ENCODE measurements at regions not wholly inside any gene's neighbourhood (a gene's known extent, or its start where the extent isn't known, plus 50 kb on each side); places are given as distances from the start of the nearest gene placed in this dataset.

DNA sequence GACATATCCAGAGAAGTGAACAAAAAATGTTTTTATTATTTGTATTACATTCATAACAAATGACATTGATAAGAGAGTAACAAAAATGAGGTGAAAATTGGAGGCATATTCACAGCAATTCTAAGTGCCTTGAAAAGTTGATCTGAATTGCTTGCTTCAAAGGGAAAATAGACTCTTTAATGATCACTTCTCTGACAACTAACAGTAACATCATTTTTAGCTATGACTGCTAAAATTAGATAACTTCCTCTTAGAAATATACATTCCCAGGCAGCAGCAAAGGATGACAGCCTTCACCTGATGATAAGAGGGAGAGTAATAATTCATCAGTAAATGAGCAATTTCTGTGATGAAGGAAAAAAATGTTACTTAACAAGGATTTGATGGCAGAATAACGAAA lies 472.5 kb downstream of the PCDH10 start:
- H3K4me1 ChIP-seq: peaks cover 0 to 11% (median 0%) of the 10 kb centered on the region in 4 donors
- no peaks in the 10 kb centered on the region for H3K27me3 ChIP-seq
- no peak overlapping the region for H3K27ac ChIP-seq
- H3K9me3 ChIP-seq: no peaks in the 10 kb centered on the region
- WGBS, 2 donors: 71 to 90% methylated on average over 1 of the region's 1 CpG
- no peak for DNase-seq (ENCODE audit: low spot score in 2 of 2)
- H3K36me3 ChIP-seq: no peaks in the 10 kb centered on the region
- no peak overlapping the region for H3K4me3 ChIP-seq
- TF ChIP-seq EP300 (IDR thresholded peaks at IDR 0.05): no peak
- no peak for TF ChIP-seq POLR2A (IDR thresholded peaks at IDR 0.05)
- TF ChIP-seq, protein P1, sequence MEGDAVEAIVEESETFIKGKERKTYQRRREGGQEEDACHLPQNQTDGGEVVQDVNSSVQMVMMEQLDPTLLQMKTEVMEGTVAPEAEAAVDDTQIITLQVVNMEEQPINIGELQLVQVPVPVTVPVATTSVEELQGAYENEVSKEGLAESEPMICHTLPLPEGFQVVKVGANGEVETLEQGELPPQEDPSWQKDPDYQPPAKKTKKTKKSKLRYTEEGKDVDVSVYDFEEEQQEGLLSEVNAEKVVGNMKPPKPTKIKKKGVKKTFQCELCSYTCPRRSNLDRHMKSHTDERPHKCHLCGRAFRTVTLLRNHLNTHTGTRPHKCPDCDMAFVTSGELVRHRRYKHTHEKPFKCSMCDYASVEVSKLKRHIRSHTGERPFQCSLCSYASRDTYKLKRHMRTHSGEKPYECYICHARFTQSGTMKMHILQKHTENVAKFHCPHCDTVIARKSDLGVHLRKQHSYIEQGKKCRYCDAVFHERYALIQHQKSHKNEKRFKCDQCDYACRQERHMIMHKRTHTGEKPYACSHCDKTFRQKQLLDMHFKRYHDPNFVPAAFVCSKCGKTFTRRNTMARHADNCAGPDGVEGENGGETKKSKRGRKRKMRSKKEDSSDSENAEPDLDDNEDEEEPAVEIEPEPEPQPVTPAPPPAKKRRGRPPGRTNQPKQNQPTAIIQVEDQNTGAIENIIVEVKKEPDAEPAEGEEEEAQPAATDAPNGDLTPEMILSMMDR (IDR thresholded peaks at IDR 0.05): no peak

DNA sequence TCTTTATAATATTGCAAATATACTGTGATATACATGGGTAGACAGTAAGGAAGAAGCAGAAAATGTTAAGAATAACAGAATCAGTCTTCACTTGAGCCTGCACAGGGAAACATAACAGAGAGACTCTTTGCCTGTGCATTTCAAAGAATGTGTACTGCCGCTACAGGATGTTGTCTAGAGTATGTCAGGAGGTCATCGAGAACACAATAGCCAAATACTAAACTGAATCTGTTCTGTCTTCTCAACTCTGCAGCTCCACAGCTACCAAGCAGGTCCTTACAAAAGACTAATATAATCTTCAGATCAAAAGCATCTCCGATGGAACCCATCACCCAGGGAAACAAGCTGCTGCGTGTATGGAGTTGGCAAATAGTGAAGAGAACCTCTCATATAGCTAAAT lies 471.5 kb downstream of the PCDH10 start:
- H3K4me1 ChIP-seq: peaks cover 0 to 11% (median 0%) of the 10 kb centered on the region in 4 donors
- TF ChIP-seq POLR2A (IDR thresholded peaks at IDR 0.05) (no peak), EP300 (IDR thresholded peaks at IDR 0.05) (no peak)
- TF ChIP-seq, protein P1 (IDR thresholded peaks at IDR 0.05): no peak
- H3K36me3 ChIP-seq: no peaks in the 10 kb centered on the region
- no peak overlapping the region for H3K4me3 ChIP-seq
- no peak for DNase-seq (ENCODE audit: low spot score in 2 of 2)
- no peaks in the 10 kb centered on the region for H3K9me3 ChIP-seq
- 36 to 42% methylated on average over 4 of the region's 4 CpGs for WGBS, 2 donors
- no peak overlapping the region for H3K27ac ChIP-seq
- no peaks in the 10 kb centered on the region for H3K27me3 ChIP-seq

DNA sequence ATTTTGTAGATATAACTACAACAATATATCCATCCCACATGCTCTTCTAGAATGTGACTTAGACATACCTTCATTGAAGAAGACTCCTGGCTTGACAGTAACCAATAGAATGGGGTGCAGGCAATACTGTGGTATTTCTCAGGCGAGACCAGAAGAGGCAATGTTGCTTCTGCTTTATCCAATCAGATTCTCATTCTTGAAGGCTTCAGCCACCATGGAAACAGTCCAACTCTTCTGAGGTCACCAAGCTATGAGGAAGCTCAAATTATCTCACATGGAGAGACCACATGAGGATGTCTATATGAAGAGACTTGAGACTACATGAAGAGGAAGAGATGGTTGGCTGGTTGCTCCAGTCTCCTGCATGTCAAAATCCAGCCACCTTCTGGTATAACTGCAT lies 469.9 kb downstream of the PCDH10 start:
- DNase-seq (ENCODE audit: low spot score in 2 of 2): no peak
- Histone ChIP-seq H3K4me3 (no peak overlapping the region), H3K9me3 (no peaks in the 10 kb centered on the region), H3K4me1 (peaks cover 0 to 11% (median 0%) of the 10 kb centered on the region in 4 donors), H3K27ac (no peak overlapping the region), H3K36me3 (no peaks in the 10 kb centered on the region), H3K27me3 (no peaks in the 10 kb centered on the region)
- 73 to 100% methylated on average over 1 of the region's 1 CpG for WGBS, 2 donors
- TF ChIP-seq, protein P1 (IDR thresholded peaks at IDR 0.05): no peak
- no peak for TF ChIP-seq EP300 (IDR thresholded peaks at IDR 0.05)
- no peak for TF ChIP-seq POLR2A (IDR thresholded peaks at IDR 0.05)

DNA sequence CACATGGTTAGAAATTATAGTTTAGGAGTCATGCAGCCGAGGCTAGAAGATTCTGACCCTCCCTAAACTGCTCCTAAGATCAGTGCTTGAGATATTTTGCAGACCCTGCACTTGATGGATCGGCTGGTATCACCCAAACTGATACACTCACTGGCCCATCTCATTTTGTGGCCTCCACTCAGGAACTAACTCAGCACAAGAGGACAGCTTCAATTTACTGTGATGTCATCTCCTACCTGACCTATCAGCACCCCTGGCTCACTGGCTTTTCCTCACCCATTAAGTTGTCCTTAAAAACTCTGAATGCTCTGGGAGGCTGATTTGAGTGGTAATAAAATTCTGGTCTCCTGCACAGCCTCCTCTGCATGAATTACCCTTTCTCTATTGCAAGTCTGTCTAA lies 450.9 kb downstream of the PCDH10 start:
- no peak overlapping the region for H3K4me3 ChIP-seq
- no peaks in the 10 kb centered on the region for H3K27me3 ChIP-seq
- H3K9me3 ChIP-seq: no peaks in the 10 kb centered on the region
- TF ChIP-seq EP300 (IDR thresholded peaks at IDR 0.05) (no peak), POLR2A (IDR thresholded peaks at IDR 0.05) (no peak)
- TF ChIP-seq, protein P1 (IDR thresholded peaks at IDR 0.05): no peak
- no peaks in the 10 kb centered on the region for H3K4me1 ChIP-seq
- no peaks in the 10 kb centered on the region for H3K36me3 ChIP-seq
- whole genome bisulfite sequencing, 2 donors: 62 to 84% methylated on average over 2 of the region's 2 CpGs
- DNase-seq (ENCODE audit: low spot score in 2 of 2): no peak
- H3K27ac ChIP-seq: no peak overlapping the region

DNA sequence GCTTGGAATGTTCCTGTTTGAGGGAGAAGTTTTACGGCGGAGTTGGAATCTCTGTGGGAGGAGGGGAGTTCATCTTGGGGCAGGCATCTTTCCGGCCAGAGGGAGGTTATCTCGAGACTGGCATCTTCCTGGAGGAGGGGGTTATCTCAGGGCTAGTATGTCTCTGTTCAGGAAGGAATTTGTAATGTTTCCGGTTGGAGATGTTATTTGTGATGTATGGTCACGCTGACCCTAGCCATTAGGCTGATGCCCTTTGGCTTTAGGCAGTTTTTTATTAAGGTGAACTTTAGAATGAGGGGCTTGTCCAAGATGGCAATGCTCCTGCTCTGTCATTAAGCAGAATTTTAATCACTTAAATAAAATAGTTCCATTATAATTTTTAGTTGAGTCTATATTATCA lies 449.7 kb downstream of the PCDH10 start:
- no peak overlapping the region for H3K27ac ChIP-seq
- no peak overlapping the region for H3K4me3 ChIP-seq
- 32 to 36% methylated on average over 6 of the region's 6 CpGs for WGBS, 2 donors
- no peaks in the 10 kb centered on the region for H3K4me1 ChIP-seq
- no peak for TF ChIP-seq EP300 (IDR thresholded peaks at IDR 0.05)
- TF ChIP-seq POLR2A (IDR thresholded peaks at IDR 0.05): no peak
- TF ChIP-seq, protein P1 (IDR thresholded peaks at IDR 0.05): no peak
- no peak for DNase-seq (ENCODE audit: low spot score in 2 of 2)
- no peaks in the 10 kb centered on the region for H3K9me3 ChIP-seq
- H3K36me3 ChIP-seq: no peaks in the 10 kb centered on the region
- no peaks in the 10 kb centered on the region for H3K27me3 ChIP-seq

Measured in tibial nerve (tissue), 4 donors.